Inflammatory macrophage treated with lipopolysaccharide for 4 hours (primary cell): ENCODE measurements at regions not wholly inside any gene's neighbourhood (a gene's known extent, or its start where the extent isn't known, plus 50 kb on each side); places are given as distances from the start of the nearest gene placed in this dataset.

Experiments used
- DNase-seq: peaks from one replicate; pipeline ENCODE4 v3.0.0-alpha.2; 2020

- no peak for DNase-seq
These were observed 162.4 kb upstream of the NABP1 start for GRCh38 chr2:191515551-191515950.

- no peak for DNase-seq
These were observed 161.7 kb upstream of the NABP1 start for GRCh38 chr2:191516260-191516659.

GRCh38 chr2:191521608-191522208, 156.2 kb upstream of the NABP1 start:
- DNase-seq, result peak; percentile 39

GRCh38 chr2:191522478-191523120, 155.3 kb upstream of the NABP1 start:
- no peak for DNase-seq

GRCh38 chr2:191526091-191526490, 151.8 kb upstream of the NABP1 start:
- peak; percentile 33 for DNase-seq

- peak; percentile 71 for DNase-seq
These were observed 151.4 kb upstream of the NABP1 start for GRCh38 chr2:191526536-191526935.

GRCh38 chr2:191526953-191527556, 150.9 kb upstream of the NABP1 start:
- DNase-seq, result no peak

GRCh38 chr2:191530618-191531017, 147.3 kb upstream of the NABP1 start:
- DNase-seq, result no peak

- DNase-seq, result peak; percentile 72
These were observed 144.2 kb upstream of the NABP1 start for GRCh38 chr2:191533693-191534180.

- DNase-seq, result no peak
These were observed 140.0 kb upstream of the NABP1 start for GRCh38 chr2:191537921-191538320.

GRCh38 chr2:191538334-191538903, 139.5 kb upstream of the NABP1 start:
- no peak for DNase-seq

GRCh38 chr2:191539068-191539467, 138.9 kb upstream of the NABP1 start:
- peak; percentile 20 for DNase-seq

- DNase-seq, result no peak
These were observed 137.3 kb upstream of the NABP1 start for GRCh38 chr2:191540681-191541080.

GRCh38 chr2:191543708-191544107, 134.2 kb upstream of the NABP1 start:
- no peak for DNase-seq

GRCh38 chr2:191544461-191545062, 133.4 kb upstream of the NABP1 start:
- DNase-seq, result no peak

GRCh38 chr2:191545361-191545760, 132.6 kb upstream of the NABP1 start:
- DNase-seq, result no peak

- no peak for DNase-seq
These were observed 125.9 kb upstream of the NABP1 start for GRCh38 chr2:191552066-191552465.

GRCh38 chr2:191554240-191554639, 123.7 kb upstream of the NABP1 start:
- DNase-seq, result no peak

- peak; percentile 84 for DNase-seq
These were observed 122.7 kb upstream of the NABP1 start for GRCh38 chr2:191555092-191555742.

GRCh38 chr2:191556463-191556862, 121.5 kb upstream of the NABP1 start:
- peak; percentile 11 for DNase-seq

- DNase-seq, result no peak
These were observed 120.1 kb upstream of the NABP1 start for GRCh38 chr2:191557841-191558240.

- no peak for DNase-seq
These were observed 118.4 kb upstream of the NABP1 start for GRCh38 chr2:191559569-191559968.

- DNase-seq, result no peak
These were observed 117.4 kb upstream of the NABP1 start for GRCh38 chr2:191560411-191560980.
